ENCODE measurements at regions not wholly inside any gene's neighbourhood (a gene's known extent, or its start where the extent isn't known, plus 50 kb on each side); places are given as distances from the start of the nearest gene placed in this dataset.
A peak's percentile ranks its signal among the peaks of the same experiment; 100 is the strongest.

DNA sequence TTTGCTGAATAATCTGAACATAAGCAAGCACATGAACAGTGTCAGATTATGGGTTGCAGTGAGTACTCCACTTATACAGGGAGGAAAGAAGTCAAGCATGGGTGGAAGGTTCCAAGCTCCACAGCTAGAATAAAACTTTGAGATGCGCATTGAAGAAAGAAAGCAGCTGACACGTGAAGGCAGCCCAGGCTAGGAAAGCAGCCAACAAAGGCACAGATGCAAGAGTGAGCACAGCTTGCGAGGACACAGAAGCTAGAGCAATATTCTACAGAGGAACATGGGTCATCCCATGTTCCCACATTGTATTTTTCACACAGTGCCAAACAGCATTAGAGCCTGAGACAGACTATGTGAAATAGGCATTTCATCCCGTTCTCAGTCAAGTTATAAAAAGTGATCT, 194.6 kb upstream of the TBX20 start:
- DNase-seq (ENCODE audit: low read depth), result no peak

DNA sequence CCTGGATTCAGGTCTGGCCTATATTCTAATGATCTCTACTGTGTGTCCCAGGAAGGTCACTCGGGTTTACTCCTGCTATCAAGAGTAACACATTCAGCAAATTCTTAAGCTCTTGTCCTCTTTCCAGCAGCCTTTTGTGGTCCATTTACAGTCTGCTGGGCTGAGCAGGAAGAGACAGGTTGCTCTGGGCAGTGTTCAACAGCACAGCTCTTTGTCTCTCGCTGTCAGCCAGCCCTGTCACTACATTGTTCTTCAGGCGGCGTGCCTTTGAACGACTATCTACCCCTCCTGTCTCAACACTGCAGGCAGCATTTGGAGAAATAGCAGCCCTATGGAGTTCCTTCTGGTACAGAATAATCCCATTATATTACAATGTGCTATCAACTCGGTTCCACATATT, 192.2 kb upstream of the TBX20 start:
- no peak for DNase-seq (ENCODE audit: low read depth)

DNA sequence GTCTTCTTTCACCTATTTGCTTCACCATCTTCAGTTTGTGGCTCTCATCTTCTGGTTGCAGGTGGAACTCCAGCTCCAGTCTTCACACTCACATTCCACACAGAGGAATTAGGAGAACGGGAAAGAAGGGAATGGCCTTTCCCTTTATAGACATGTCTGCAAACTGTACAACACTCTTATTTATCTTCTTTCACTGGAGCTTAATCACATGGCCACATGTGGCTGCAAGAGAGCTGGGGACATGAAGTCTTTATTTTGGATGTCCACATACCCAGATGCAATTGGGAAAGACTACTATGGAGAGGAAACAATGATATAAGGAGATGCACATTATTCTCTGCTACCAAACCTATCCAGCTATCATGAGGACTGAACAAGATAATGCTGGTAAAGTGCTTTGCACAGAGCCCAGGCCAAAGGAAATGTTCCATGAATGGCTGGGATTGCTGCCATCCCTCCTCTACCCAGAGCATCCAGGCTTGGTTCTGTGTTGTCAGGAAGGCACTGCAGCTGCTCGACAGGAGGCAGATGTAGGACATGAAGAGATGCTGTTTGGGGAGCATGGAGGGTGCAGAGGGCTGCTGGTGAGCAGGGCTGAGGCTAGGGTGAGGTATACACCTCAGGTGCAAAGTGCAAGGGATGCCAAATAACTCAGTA, 183.8 kb upstream of the TBX20 start:
- DNase-seq (ENCODE audit: low read depth), result no peak

DNA sequence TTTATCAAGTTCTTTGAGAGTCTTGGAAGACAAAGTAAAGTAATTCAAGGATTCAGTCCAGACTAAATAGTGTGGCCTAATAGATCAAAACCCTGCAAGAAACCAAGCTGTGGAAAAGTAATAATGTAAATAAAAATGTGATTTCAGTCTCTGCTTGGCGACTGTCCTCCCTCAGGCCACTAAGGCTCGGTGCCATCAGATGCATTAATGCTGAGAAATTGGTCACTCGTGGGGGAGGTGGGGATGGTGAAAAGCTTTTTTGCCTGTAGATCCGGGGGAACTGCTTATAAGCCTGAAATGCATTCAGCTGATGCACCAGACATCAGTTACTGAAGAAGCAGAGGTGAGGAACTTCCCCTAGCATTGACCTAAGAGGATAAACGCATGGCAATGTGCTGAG, 182.6 kb upstream of the TBX20 start:
- DNase-seq (ENCODE audit: low read depth), result no peak

DNA sequence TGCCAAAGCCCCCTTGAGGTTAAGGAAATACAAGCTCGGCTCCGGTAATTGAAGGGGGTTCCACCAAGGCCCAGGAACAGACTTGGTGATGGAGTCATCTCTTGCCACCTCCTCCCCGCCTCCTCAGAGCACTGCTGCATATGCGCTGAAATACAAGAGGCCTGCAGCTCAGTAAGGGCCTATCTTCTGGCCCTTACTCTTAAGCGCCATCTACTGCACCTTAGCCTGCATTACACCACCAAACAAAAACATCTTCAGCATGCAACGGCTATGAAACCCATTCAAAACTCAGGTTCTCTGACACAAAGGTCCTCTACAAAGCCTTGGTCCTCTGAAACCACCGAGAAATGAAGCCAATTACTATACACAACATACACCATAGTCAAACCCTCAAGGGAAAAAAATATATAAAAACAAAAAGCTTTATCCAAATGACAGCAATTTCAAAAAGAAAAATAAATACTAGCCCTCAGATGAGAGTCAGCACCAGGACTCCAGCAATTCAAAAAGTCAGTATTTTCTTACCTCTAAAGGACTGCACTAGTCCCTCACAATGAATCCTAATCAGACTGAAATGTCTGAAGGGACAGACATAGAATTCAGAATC, 176.8 kb upstream of the TBX20 start:
- DNase-seq (ENCODE audit: low read depth), result no peak

DNA sequence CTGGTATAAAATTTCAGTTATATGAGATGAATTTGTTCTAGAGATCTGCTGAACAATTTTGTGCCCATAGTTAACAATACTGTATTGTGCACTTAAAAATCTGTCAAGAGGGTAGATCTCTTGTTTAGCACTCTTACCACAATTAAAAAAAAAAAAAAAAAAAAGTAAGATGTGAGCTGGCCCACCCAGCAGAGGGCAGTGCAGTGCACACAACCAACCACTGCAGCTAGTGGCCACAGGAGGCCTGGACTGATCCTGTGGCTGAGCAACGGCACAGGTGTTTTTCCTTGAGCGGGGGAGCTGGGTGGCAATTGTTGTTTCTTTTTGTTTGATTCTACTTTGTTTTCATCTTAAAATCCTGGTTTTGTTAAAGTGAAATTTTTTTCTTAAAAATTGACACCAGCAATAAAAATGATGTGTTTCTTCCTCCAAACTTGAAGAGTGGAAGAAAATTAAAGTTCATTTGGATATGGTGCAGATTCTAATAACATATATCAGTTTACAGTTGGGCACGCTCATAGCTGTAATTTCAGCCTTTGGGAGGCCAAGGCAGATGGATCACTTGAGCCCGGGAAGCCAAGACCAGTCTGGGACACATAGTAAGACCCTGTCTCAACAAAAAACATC, 171.1 kb upstream of the TBX20 start:
- peak; percentile 5 for DNase-seq (ENCODE audit: low read depth)

DNA sequence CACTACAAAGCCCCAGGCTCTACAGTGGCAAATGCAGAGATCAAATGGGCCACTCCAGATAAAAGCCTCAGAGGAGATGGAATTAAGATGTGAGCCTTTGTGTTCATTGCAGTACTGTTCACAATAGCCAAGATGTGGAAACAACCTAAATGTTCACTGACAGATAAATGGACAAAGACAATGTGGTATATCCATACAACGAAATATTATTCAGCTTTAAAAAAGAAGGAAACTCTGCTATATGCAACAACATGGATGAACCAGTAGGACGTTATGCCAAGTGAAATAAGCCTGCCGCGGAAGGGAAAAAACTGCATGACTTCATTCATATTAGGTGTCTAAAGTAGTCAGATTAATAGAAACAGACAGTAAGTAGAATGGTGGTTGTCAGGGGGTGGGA, 170.5 kb upstream of the TBX20 start:
- DNase-seq (ENCODE audit: low read depth), result no peak

DNA sequence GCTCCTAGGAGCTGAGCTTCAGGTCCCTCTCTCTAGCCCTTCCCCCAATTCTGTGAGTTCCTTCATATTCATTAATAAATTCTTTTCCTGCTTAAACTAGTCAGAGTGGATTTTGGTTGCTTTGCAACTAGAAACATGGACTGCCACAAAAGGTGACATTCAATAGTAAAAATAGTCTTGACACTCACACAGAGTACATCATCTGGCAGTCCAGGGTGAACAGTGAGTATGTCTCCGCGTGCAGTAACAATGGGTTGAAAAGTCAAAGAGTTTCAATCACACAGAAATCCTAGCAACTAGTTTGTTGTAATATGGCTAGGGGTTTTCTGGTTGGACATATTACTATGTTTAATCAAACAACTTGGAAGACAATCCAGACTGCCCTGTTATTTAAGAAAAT, 168.8 kb upstream of the TBX20 start:
- no peak for DNase-seq (ENCODE audit: low read depth)

DNA sequence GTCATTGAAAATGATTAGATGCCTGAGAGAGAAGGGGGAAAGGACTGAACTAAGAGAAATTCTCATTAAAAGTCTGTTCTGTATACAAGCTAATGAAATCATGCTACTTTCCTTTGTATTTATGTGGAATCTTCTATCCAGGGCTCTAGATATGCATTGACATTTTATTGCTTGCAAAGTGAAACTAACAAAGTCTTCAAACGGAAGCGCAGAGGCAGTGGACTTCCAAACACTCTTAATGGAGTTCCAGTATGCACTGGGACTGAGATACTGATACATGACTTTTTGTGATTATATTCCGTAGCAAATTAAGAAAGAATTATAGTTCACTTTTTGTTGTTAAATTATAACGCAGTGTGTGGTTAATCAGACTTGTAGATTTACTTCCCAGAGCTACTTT, 166.8 kb upstream of the TBX20 start:
- no peak for DNase-seq (ENCODE audit: low read depth)

DNA sequence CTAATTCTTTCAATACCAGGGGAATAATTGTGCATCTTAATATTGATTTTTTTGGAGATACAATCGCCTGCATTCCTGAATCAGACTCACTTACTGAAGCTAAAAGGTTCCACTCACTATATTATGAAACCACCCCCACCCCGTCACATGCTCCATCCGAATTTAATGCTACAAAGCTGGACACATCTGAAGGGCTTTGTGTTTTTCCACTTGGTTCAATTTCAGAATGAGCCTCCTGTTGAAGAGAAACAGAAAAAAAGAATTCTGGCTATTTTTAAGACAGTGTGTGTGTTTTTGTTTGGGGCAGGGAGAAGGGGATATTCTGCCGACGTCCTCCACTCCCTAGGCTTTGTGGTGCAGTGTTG, 165.5 kb upstream of the TBX20 start:
- no peak for DNase-seq (ENCODE audit: low read depth)

DNA sequence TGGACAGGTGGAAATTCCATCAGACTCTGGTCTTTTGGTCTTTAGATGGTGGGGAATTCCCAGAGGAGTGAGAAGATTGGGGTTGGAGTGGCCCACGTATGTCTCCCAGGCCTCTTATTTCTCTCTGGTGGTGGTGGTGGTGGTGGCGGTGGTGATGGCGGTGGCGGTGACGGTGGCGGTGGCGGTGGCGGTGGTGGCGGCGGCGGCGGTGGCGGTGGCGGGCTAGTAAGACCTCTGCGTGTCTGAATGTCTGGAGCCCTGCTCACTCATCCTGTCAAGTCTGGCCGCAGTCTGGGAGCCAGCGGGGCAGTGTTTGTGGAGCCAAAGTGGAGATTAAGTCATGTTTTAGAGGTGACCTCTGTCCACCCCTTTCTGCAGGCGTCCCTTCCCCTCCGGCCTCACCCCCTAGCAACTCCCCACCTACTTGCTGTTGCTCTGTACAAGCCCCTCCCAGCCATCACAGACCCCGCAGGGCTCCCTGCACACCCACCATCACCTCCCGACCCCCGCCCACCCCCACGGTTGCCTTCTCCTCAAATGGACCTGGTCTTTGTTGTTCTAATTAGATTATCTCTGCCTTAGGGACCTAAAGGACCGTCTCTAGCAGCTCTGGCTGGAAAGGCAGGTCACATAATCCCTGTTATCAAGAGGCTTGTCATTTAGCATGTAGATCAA, 165.0 kb upstream of the TBX20 start:
- no peak for DNase-seq (ENCODE audit: low read depth)

DNA sequence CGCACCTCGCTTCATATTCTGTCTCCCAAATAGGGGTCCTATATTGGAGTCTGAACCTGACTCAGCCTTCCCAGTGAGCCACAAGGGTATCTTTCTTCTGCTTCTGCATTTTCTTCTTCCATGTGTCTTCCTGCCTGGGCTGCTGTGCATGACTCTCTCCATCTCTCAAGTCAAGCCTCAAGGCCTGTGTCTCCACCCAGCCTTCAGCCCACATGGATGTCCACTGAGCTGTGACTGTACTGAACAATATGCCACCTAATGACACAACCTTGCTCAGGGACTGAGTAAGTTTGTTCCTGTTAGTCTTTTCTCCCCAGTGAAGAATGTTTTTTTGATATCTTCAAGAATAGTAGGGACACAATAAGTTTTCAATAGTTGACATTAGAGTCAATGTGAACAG, 162.7 kb upstream of the TBX20 start:
- no peak for DNase-seq (ENCODE audit: low read depth)

DNA sequence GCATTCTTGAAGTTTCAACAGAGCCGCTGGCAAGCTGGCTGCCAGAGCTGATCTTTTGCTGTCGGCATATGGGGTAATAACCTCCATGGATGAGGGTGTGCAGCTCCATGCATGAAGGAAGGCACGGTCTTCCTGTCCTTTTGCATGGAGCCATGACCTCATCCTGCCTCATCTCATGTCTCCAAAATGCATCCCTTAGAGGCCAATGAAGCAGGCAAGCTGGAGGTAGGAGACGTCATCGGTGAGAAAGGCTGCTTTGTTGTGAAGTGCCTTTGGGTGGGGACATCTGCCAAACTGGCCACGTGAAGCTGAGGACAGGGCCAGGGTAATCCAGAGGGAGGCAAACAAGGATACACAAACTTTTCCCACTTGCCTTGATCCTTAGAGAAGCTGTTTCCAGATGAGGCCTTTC, 161.5 kb upstream of the TBX20 start:
- DNase-seq (ENCODE audit: low read depth), result no peak

DNA sequence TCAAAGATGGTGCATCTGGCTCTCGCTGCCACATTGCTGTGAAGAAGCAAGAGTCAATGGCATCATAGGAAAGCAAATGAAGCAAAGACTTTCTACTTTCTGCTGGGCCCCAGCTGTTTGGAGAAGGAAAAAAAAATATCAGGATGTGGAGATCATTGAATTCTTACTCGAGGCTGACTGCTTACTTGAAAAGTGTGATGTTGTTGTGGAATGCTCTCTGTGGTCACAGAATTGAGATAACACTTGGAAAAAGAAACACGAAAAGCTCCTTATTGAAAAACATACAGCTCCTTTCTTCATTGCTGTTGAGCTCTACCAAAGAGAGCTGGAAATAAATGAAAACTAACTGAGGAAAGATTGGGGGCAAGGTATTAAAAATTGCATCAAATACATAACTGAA, 157.4 kb upstream of the TBX20 start:
- no peak for DNase-seq (ENCODE audit: low read depth)

DNA sequence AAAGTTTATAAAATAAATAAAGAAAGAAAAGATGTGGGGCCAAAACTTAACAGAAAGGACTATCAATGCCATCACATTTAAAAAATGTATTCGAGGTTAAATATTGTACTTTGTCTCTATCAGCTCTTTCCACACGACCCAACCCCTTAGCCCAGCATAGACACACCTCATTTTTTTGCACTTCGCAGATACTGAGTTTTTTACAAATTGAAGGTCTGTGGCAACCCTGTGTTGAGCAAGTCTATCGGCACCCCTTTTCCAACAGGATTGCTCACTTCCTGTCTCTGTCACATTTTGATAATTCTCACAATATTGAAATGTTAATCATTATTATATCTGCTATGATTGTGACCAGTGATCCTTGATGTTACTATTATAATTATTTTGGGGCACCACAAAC, 151.6 kb upstream of the TBX20 start:
- DNase-seq (ENCODE audit: low read depth), result no peak

DNA sequence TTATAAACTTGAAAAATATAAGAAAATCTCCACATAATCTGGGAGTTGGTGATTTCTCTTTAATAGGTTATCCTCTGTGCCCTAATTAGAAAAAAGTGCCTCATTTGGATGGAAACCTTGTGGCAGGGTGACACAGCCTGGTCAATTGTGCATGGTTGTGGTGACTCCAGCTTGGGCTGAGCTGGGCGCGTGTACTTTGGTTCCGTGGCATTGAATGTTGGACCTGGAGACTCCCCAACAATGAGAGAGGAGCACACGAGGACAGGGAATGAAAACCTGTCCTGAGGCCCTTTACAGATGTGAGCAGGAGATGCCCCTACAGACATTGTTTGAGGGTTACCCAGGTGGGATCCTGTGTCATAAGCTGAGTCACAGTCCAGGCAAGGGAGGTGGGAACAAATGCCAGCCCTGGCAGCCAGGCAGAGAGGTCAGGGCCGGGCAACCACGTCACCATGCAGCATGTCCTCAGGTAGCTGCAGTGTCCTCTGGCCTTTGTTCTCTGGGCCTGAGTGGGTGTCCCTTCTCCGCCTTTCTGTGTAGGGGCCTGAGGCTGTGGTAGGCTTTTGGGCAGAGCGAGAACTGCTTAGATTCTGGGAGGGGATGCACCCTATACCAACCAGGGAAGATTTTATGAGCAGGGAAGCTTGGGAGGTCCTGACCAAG, 147.4 kb upstream of the TBX20 start:
- no peak for DNase-seq (ENCODE audit: low read depth)

DNA sequence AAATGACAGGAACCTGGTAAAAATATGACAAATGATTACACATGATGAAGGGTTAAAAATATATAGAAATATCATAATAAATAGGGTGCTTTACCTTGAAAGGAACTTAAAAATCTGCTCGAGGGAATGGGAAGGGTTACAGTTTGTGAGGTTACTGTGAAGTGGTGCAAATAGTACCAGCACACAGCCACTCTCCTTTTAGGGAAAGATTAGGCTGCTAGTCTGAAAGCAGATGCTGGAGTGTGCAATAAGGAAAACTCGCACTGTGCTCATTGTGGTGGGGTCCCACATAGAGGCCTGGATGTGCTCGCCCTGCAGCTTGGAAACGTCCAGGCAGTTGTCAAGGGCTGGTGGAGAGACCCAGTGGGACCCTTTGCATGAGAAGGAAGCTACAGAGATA, 145.9 kb upstream of the TBX20 start:
- DNase-seq (ENCODE audit: low read depth), result no peak

DNA sequence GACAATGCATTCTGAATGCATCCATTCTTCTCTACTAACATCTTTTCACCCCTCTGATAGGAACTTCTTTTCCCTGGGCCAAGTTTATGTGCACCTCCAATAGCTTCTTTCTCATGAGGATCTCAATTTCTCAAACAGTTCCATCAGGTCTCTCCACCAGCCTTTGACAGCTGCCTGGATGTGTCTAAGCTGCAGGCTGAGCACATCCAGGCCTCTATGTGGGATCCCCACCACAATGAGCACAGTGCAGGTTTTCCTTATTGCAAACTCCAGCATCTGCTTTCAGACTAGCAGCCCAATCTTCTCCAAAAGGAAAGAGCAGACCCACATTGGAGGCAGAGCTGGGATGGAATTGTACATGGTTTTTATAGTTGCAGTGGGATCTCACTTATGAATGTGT, 145.3 kb upstream of the TBX20 start:
- no peak for DNase-seq (ENCODE audit: low read depth)

DNA sequence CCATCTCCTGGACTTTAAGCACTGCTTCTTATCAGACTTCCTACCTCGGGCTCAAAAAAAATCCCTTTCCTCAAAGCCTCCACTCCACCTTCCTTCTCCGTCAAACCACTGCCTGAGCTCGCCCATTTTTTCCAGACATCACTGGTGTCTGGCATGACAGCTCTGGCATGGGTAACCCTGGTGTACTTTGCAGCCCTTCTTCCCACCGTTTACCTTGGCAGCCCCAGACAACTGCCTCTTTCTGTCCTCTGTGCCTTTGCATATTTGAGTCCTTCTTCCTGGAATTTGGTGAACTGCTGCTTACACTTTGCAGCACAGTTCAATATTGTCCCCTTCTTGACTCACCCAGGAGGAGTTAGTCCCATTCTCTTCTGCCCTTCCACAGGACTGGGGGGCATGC, 144.6 kb upstream of the TBX20 start:
- no peak for DNase-seq (ENCODE audit: low read depth)

DNA sequence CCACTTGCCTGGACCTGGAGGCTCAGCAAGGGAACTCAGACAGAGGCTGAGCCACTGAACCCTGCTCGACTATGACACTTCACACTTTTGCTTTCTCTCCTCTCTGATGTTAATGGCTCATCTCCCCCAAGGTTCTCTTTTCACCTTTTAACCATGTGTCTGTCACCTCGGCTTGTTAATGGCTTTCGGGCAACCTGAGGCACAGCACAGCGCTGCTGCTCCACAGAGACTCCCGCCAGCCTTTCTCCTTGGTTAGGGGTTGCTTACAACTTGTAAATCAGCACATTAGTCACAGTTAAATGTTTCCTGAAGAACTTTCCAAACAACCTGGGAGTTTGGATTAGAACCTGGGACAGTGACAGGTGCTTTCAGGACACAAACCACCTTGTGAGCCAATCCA, 136.2 kb upstream of the TBX20 start:
- no peak for DNase-seq (ENCODE audit: low read depth)

DNA sequence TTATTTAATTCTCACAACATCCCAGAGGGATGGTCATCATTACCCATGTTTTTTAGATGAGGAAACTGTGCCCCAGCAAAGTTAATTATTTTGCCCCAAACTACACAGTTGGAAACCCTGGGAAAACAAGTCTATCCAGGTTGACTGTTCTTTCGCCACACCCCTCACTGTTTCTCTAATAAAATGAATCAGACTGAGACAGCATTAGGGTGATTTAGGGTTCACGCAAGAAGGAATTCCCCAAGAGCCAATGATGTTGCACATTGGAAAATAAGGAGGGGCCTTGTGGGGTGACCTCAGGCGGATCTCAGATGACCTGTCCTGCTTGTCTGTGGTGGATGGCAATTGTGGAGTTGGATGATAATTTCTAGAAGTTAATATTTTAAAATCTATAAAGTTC, 135.7 kb upstream of the TBX20 start:
- DNase-seq (ENCODE audit: low read depth), result no peak

DNA sequence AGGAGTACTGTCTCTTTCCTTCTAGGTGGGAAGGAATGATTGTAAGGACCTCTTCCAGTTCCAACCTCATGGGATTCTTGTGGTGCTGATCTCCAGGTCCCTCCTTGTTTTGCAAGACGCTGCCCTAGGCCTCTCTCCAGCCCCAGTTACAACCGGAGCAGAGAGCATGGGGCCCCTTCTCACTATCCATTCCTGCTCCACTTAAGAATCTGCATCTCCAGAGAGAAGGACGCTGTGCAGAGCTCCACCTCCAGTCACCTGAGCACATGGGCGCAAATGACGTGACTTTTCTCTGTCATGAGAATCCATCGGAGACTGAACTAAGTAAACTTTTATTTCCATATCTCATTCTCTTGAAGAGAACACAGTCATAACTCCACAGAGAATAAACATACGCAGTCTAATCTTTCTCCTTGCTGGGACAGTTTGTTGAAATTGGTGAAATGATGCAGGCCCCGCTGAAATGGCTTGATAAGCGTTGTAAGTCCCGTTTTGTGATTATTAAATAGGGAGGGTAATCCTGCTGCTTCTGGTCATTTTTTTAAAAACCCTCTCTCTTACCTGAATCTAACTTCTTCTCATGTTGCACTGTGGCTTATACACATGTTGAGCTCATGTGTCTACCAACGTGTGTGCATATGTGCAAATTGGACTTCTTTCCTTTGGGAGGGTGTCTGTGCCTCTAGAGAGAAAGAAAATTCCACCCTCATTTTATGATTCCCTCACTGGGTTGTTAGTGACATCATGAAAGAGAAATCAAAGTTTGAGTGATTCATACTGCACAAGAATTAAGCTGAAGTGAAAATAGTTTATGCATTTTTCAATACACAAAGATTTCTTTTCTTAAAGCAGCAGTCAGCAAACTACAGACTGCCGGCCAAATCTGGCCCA, 133.2 kb upstream of the TBX20 start:
- DNase-seq (ENCODE audit: low read depth), result no peak

Measured in HS-27A (cell line).